Stimulated activated naive CD8-positive, alpha-beta T cell treated with anti-CD3 and anti-CD28 coated beads, Interleukin-15, amount 100 ng/mL, for 72 hours (primary cell): ENCODE measurements at regions not wholly inside any gene's neighbourhood (a gene's known extent, or its start where the extent isn't known, plus 50 kb on each side); places are given as distances from the start of the nearest gene placed in this dataset.

ENCODE experiments used
- ATAC-seq: fragments of 150-1000 bp; cut with Tn5 transposase; 2 replicates; pipeline ENCODE4 v1.10.0; 2021; ENCODE audit warnings: mild to moderate bottlenecking, moderate library complexity
- DNase-seq, 2 donors: peaks; one replicate each; pipeline ENCODE4 v3.0.0; 2021 to 2022
- H3K27ac Mint-ChIP-seq, 2 donors: one replicate each; pipeline ENCODE4 v1.8.0; 2022; ENCODE audit warnings: mild to moderate bottlenecking in 2 of 2, mixed read lengths in 2 of 2, moderate library complexity in 2 of 2
- H3K27me3 Mint-ChIP-seq: one replicate; pipeline ENCODE4 v1.8.0; 2022; ENCODE audit warnings: mixed read lengths
- H3K4me1 Mint-ChIP-seq: one replicate; pipeline ENCODE4 v1.8.0; 2022; ENCODE audit warnings: mild to moderate bottlenecking, mixed read lengths
- H3K4me3 Mint-ChIP-seq, 2 donors: one replicate each; pipeline ENCODE4 v1.8.0; 2022; ENCODE audit warnings: mild to moderate bottlenecking in 2 of 2, mixed read lengths in 2 of 2, moderate library complexity in 1 of 2
- H3K9me3 Mint-ChIP-seq, 2 donors: one replicate each; pipeline ENCODE4 v1.8.0; 2022; ENCODE audit warnings: mixed read lengths in 2 of 2

GRCh38 chr19:31602548-31602947, 253.3 kb upstream of the TSHZ3 start:
- peaks cover 9% of the 10 kb centered on the region for H3K27me3 Mint-ChIP-seq
- H3K4me3 Mint-ChIP-seq = no peak overlapping the region
- no peaks in the 10 kb centered on the region for H3K9me3 Mint-ChIP-seq
- ATAC-seq (no peak), DNase-seq (no peak)
- H3K4me1 Mint-ChIP-seq = no peaks in the 10 kb centered on the region
- H3K27ac Mint-ChIP-seq = no peak overlapping the region

- no peak for DNase-seq
- Mint-ChIP-seq H3K9me3 (no peaks in the 10 kb centered on the region), H3K4me1 (no peaks in the 10 kb centered on the region), H3K4me3 (no peak overlapping the region), H3K27ac (no peak overlapping the region), H3K27me3 (peaks cover 9% of the 10 kb centered on the region)
- ATAC-seq = no peak
Observed at GRCh38 chr19:31604493-31605040, 255.3 kb upstream of the TSHZ3 start.

DNA sequence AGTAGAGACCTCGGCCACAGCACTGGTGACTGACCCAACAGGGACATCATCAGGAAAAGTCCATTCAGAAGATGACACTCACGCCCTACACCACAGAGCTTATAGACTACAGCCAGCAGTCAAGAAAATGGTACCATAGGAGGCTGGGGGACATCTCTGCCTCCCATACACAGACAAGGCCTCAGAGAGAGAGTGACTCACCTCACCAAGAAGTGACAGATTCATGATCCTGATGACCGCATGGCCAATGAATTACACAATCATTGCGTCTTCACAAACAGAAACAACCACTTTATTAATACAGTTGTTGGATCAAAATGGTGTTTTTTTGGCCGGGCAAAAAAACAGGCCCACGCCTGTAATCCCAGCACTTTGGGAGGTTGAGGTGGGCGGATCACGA, 260.8 kb upstream of the TSHZ3 start:
- Mint-ChIP-seq H3K4me3 (no peak overlapping the region), H3K9me3 (no peaks in the 10 kb centered on the region), H3K4me1 (no peaks in the 10 kb centered on the region), H3K27me3 (peaks cover 7% of the 10 kb centered on the region), H3K27ac (no peak overlapping the region)
- ATAC-seq = no peak
- no peak for DNase-seq

- H3K4me3 Mint-ChIP-seq = no peak overlapping the region
- no peak overlapping the region for H3K27ac Mint-ChIP-seq
- no peak for ATAC-seq
- no peaks in the 10 kb centered on the region for H3K9me3 Mint-ChIP-seq
- H3K27me3 Mint-ChIP-seq = no peaks in the 10 kb centered on the region
- no peaks in the 10 kb centered on the region for H3K4me1 Mint-ChIP-seq
- DNase-seq = no peak
Observed at GRCh38 chr19:31611046-31611877, 262.0 kb upstream of the TSHZ3 start.

DNA sequence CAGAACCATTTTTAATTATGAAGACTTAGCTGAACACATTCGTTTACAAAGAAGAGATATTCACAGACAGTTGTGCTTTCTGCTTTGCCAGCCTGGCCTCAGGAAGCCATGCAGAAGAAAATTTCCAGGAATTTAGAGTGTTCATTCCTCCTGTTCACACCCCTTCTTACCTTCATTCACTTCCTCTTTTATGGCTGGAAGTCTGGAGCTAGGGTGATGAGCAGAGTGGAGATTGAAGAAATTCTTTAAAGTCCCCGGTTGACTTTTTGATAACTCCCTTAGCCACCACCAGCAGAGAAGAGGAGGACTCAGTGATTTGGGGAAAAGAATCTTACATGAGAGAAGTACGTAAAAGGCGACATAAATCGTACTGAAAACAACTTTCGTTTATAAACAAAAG, 263.6 kb upstream of the TSHZ3 start:
- Mint-ChIP-seq H3K9me3 (no peaks in the 10 kb centered on the region), H3K27me3 (no peaks in the 10 kb centered on the region), H3K27ac (no peak overlapping the region), H3K4me3 (no peak overlapping the region), H3K4me1 (no peaks in the 10 kb centered on the region)
- ATAC-seq (no peak), DNase-seq (no peak)

- H3K9me3 Mint-ChIP-seq = no peaks in the 10 kb centered on the region
- no peaks in the 10 kb centered on the region for H3K4me1 Mint-ChIP-seq
- no peak overlapping the region for H3K27ac Mint-ChIP-seq
- H3K4me3 Mint-ChIP-seq = no peak overlapping the region
- no peaks in the 10 kb centered on the region for H3K27me3 Mint-ChIP-seq
- no peak for ATAC-seq
- no peak for DNase-seq
Observed at GRCh38 chr19:31613683-31614219, 264.5 kb upstream of the TSHZ3 start.

DNA sequence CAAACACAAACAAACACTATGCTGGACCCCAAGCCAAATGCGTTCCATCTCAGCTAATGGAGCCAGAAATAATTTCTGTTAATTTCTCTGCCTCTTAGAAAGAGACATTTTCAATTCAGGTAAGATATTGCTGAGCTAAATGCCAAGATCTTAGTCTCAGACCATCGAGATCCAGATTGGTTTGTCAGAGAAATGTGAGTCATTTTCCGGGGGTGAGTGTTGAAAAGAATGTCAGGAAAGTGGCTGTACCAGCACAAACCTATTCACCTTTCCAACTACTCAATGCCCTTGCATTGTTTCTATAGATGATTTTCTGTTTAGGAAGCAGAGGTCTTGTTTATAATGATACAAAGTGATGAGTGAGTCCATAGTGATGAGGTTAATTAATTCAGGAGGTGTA, 266.8 kb upstream of the TSHZ3 start:
- H3K27ac Mint-ChIP-seq = no peak overlapping the region
- DNase-seq = no peak
- H3K4me1 Mint-ChIP-seq = no peaks in the 10 kb centered on the region
- no peaks in the 10 kb centered on the region for H3K27me3 Mint-ChIP-seq
- no peak for ATAC-seq
- no peak overlapping the region for H3K4me3 Mint-ChIP-seq
- H3K9me3 Mint-ChIP-seq = peaks cover 0 to 8% of the 10 kb centered on the region in 2 donors

DNA sequence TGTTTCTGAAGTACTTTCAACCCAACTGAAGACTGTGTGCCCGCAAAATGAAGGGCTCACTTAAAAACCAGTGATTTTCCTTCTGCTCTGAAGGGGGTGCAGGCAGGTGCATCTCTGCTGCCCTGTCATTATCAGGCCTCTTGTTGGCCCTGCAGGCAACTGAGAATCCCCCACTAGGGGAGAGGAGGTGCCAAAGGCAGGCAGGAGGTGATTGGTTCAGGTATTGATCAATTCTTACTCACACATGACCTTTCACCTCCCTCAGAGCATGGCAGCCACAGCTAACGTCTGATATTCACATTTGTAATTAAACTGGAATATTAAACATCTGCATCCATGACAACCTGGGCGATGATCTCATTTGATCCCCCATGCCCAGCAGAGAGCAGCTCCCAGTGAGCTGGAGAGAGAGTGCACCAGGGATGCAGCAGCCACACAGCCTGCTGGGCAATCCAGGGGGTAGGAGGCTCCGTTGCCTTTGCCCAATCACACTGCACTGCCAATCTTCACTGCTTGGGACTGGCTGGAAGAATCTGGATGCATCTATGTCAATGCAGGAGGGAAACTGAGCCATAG, 267.9 kb upstream of the TSHZ3 start:
- Mint-ChIP-seq H3K4me1 (no peaks in the 10 kb centered on the region), H3K9me3 (peaks cover 0 to 16% of the 10 kb centered on the region in 2 donors), H3K27me3 (no peaks in the 10 kb centered on the region), H3K27ac (no peak overlapping the region), H3K4me3 (no peak overlapping the region)
- ATAC-seq = no peak
- no peak for DNase-seq

DNA sequence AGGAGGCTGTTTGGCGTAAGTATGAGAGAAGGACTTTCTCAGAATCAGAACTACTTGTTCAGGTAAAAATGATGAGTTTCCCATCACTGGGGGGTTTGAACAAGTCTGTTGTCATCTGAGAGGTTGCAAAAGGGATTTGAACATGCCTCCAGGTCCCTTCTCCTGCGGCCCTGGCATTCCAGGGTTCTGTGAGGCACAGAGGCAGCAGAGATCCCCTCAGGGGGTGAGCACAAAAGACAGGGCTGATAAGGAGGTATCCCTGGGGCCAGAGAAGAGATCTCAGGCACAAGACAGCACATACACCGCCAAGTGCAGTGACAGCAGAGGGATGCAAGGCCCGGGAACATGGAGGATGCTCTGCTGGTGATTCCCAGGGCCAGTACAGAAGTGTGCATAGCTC, 275.8 kb upstream of the TSHZ3 start:
- no peaks in the 10 kb centered on the region for H3K4me1 Mint-ChIP-seq
- ATAC-seq = no peak
- no peak overlapping the region for H3K27ac Mint-ChIP-seq
- no peak overlapping the region for H3K4me3 Mint-ChIP-seq
- H3K27me3 Mint-ChIP-seq = peaks cover 8% of the 10 kb centered on the region
- no peak for DNase-seq
- H3K9me3 Mint-ChIP-seq = peaks cover 0 to 16% of the 10 kb centered on the region in 2 donors

GRCh38 chr19:31625575-31625974, 276.3 kb upstream of the TSHZ3 start:
- no peaks in the 10 kb centered on the region for H3K4me1 Mint-ChIP-seq
- no peak for ATAC-seq
- peaks cover 8% of the 10 kb centered on the region for H3K27me3 Mint-ChIP-seq
- no peak for DNase-seq
- H3K4me3 Mint-ChIP-seq = no peak overlapping the region
- peaks cover 0 to 11% of the 10 kb centered on the region in 2 donors for H3K9me3 Mint-ChIP-seq
- H3K27ac Mint-ChIP-seq = no peak overlapping the region

DNA sequence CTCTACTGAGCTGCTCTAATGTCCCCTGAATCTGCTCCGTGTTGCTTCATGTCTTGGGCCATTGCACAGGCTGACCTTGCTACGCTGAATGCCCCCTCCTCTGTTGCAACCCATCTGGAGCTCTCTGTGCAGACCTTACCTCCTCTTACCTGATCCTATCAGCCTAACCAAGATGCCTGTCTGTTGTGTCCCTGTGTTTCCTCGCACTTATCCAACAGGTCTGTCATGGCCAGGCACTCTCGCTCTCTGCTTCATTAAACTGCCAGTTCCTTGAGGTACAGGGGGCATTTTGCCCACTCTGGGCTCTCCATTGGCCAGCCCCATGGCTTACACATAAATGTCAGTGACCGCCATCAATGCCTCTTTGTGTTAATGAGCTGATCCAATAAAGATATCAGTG, 277.7 kb upstream of the TSHZ3 start:
- no peak overlapping the region for H3K4me3 Mint-ChIP-seq
- DNase-seq = no peak
- H3K9me3 Mint-ChIP-seq = peaks cover 0 to 4% of the 10 kb centered on the region in 2 donors
- H3K4me1 Mint-ChIP-seq = no peaks in the 10 kb centered on the region
- no peak overlapping the region for H3K27ac Mint-ChIP-seq
- ATAC-seq = no peak
- H3K27me3 Mint-ChIP-seq = peaks cover 8% of the 10 kb centered on the region

DNA sequence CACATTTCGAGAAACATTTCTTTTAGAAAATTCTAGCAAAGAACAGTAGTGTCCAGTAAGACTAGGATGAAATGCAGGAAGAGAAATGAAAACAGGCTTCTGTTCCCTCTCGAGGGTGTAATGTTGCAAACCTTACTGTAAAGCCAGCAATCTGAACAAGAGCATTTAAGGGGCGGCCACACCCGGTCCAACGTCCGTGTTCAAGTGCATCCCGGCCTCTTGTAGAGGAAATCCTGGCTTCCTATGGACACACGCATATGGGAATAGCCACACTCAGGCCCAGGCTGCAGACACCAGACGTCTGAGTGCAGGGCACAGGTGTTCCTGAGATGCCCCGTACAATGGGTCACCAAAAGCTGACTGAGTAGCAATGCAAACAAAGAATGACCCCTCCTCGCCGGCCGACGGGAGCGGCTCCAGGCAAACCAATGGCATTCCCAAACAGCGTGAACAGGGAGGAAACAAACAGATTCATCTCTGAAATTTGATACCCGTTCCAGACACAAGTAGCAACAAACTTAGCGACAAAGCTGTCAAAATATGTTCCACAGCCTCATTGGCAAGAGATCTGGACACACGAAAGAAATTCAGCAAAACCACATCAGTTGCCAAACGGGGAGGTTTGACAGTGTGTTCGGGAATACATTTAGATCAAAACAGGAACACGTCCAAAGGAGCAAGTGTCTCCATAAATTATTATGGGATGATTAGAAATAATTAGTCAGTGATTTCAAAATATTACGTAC, 278.6 kb upstream of the TSHZ3 start:
- peaks cover 8% of the 10 kb centered on the region for H3K27me3 Mint-ChIP-seq
- ATAC-seq (no peak), DNase-seq (no peak)
- H3K4me3 Mint-ChIP-seq = no peak overlapping the region
- no peaks in the 10 kb centered on the region for H3K4me1 Mint-ChIP-seq
- H3K27ac Mint-ChIP-seq = no peak overlapping the region
- no peaks in the 10 kb centered on the region for H3K9me3 Mint-ChIP-seq

GRCh38 chr19:31629579-31630363, 280.5 kb upstream of the TSHZ3 start:
- no peaks in the 10 kb centered on the region for H3K4me1 Mint-ChIP-seq
- no peaks in the 10 kb centered on the region for H3K9me3 Mint-ChIP-seq
- H3K27ac Mint-ChIP-seq = no peak overlapping the region
- ATAC-seq (no peak), DNase-seq (no peak)
- H3K4me3 Mint-ChIP-seq = no peak overlapping the region
- peaks cover 8% of the 10 kb centered on the region for H3K27me3 Mint-ChIP-seq

GRCh38 chr19:31633014-31633413, 283.8 kb upstream of the TSHZ3 start:
- no peaks in the 10 kb centered on the region for H3K4me1 Mint-ChIP-seq
- H3K27ac Mint-ChIP-seq = no peak overlapping the region
- H3K9me3 Mint-ChIP-seq = no peaks in the 10 kb centered on the region
- H3K4me3 Mint-ChIP-seq = no peak overlapping the region
- no peak for DNase-seq
- no peak for ATAC-seq
- H3K27me3 Mint-ChIP-seq = no peaks in the 10 kb centered on the region

GRCh38 chr19:31639306-31639705, 290.1 kb upstream of the TSHZ3 start:
- H3K4me1 Mint-ChIP-seq = no peaks in the 10 kb centered on the region
- no peak for DNase-seq
- no peak for ATAC-seq
- peaks cover 3 to 22% of the 10 kb centered on the region in 2 donors for H3K9me3 Mint-ChIP-seq
- H3K4me3 Mint-ChIP-seq = no peak overlapping the region
- no peak overlapping the region for H3K27ac Mint-ChIP-seq
- peaks cover 21% of the 10 kb centered on the region for H3K27me3 Mint-ChIP-seq
